ENCODE measurements at regions not wholly inside any gene's neighbourhood (a gene's known extent, or its start where the extent isn't known, plus 50 kb on each side); places are given as distances from the start of the nearest gene placed in this dataset.

DNA sequence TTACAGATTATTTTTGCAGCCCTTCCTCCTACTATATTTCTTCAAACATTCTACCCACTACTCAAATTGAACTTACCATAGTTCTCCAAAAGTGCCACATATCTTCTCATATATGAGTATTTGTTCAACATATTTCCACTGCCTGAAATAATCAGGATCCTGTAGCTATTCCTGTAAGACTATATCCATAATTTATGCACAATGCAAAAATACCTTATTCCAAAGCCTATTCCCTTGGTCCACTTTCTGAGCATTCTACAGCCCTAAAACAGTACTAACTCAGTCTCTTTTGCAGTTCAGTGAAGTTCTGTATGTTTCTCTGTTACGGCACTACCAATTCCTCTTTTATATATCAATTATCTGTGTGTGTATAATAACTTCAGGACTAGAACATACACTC lies 1283.7 kb upstream of the ADGRL2 start:
- no peak overlapping the region for H3K9ac ChIP-seq (ENCODE audit: low read depth in 1 of 2, low read length in 2 of 2)
- H3K4me3 ChIP-seq (ENCODE audit: low read depth in 1 of 2, low read length in 2 of 2): no peak overlapping the region
- no peak overlapping the region for H3K27ac ChIP-seq (ENCODE audit: low read depth, low read length)

GRCh38 chr1:80509965-80510522 lies 1290.7 kb upstream of the ADGRL2 start:
- H3K27ac ChIP-seq (ENCODE audit: low read depth, low read length): no peak overlapping the region
- no peaks in the 10 kb centered on the region for H3K9me3 ChIP-seq (ENCODE audit: control insufficient read depth in 1 of 2, low read length in 2 of 2)
- no peaks in the 10 kb centered on the region for H3K36me3 ChIP-seq (ENCODE audit: control insufficient read depth in 1 of 2, insufficient read depth in 2 of 2, low read length in 2 of 2)
- no peaks in the 10 kb centered on the region for H3K4me1 ChIP-seq (ENCODE audit: control insufficient read depth in 1 of 2, insufficient read depth in 2 of 2, low read length in 2 of 2)
- no peak overlapping the region for H3K9ac ChIP-seq (ENCODE audit: low read depth in 1 of 2, low read length in 2 of 2)
- no peak overlapping the region for H3K4me3 ChIP-seq (ENCODE audit: low read depth in 1 of 2, low read length in 2 of 2)
- no peaks in the 10 kb centered on the region for H3K27me3 ChIP-seq (ENCODE audit: control insufficient read depth in 1 of 2, insufficient read depth in 2 of 2, low read length in 2 of 2)

More for the DNA sequence above, 1283.7 kb upstream of the ADGRL2 start:
- Histone ChIP-seq H3K27me3 (ENCODE audit: control insufficient read depth in 1 of 2, insufficient read depth in 2 of 2, low read length in 2 of 2) (no peaks in the 10 kb centered on the region), H3K4me1 (ENCODE audit: control insufficient read depth in 1 of 2, insufficient read depth in 2 of 2, low read length in 2 of 2) (no peaks in the 10 kb centered on the region), H3K36me3 (ENCODE audit: control insufficient read depth in 1 of 2, insufficient read depth in 2 of 2, low read length in 2 of 2) (no peaks in the 10 kb centered on the region), H3K9me3 (ENCODE audit: control insufficient read depth in 1 of 2, low read length in 2 of 2) (no peaks in the 10 kb centered on the region)

- Histone ChIP-seq H3K27me3 (ENCODE audit: control insufficient read depth in 1 of 2, insufficient read depth in 2 of 2, low read length in 2 of 2) (no peaks in the 10 kb centered on the region), H3K9ac (ENCODE audit: low read depth in 1 of 2, low read length in 2 of 2) (no peak overlapping the region), H3K27ac (ENCODE audit: low read depth, low read length) (no peak overlapping the region), H3K9me3 (ENCODE audit: control insufficient read depth in 1 of 2, low read length in 2 of 2) (no peaks in the 10 kb centered on the region), H3K4me1 (ENCODE audit: control insufficient read depth in 1 of 2, insufficient read depth in 2 of 2, low read length in 2 of 2) (no peaks in the 10 kb centered on the region), H3K36me3 (ENCODE audit: control insufficient read depth in 1 of 2, insufficient read depth in 2 of 2, low read length in 2 of 2) (no peaks in the 10 kb centered on the region), H3K4me3 (ENCODE audit: low read depth in 1 of 2, low read length in 2 of 2) (no peak overlapping the region)
Measured at GRCh38 chr1:80506216-80506615, 1294.5 kb upstream of the ADGRL2 start.

GRCh38 chr1:80498673-80499072 lies 1302.1 kb upstream of the ADGRL2 start:
- no peaks in the 10 kb centered on the region for H3K27me3 ChIP-seq (ENCODE audit: control insufficient read depth in 1 of 2, insufficient read depth in 2 of 2, low read length in 2 of 2)
- no peak overlapping the region for H3K9ac ChIP-seq (ENCODE audit: low read depth in 1 of 2, low read length in 2 of 2)
- no peak overlapping the region for H3K27ac ChIP-seq (ENCODE audit: low read depth, low read length)
- H3K9me3 ChIP-seq (ENCODE audit: control insufficient read depth in 1 of 2, low read length in 2 of 2): no peaks in the 10 kb centered on the region
- H3K4me1 ChIP-seq (ENCODE audit: control insufficient read depth in 1 of 2, insufficient read depth in 2 of 2, low read length in 2 of 2): no peaks in the 10 kb centered on the region
- H3K4me3 ChIP-seq (ENCODE audit: low read depth in 1 of 2, low read length in 2 of 2): no peak overlapping the region
- H3K36me3 ChIP-seq (ENCODE audit: control insufficient read depth in 1 of 2, insufficient read depth in 2 of 2, low read length in 2 of 2): no peaks in the 10 kb centered on the region

DNA sequence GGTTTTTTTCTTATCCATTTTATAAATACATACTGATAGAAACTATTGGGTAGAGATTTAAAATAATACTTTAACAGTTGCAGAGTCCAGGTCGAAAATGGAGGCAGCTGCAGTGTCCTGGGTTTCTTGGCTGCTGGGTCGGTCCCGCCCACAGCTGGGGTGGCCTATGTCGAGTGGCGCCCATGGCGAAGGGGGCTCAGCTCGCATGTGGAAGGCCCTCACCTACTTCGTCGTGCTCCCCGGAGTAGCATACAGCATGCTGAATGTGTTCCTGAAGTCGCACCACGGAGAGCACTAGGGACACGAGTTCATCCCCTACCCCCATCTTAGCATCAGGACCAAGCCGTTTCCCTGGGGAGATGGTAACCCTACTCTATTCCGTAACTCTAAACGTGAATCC lies 1304.9 kb upstream of the ADGRL2 start:
- Histone ChIP-seq H3K9ac (ENCODE audit: low read depth in 1 of 2, low read length in 2 of 2) (no peak overlapping the region), H3K4me1 (ENCODE audit: control insufficient read depth in 1 of 2, insufficient read depth in 2 of 2, low read length in 2 of 2) (no peaks in the 10 kb centered on the region), H3K27ac (ENCODE audit: low read depth, low read length) (no peak overlapping the region), H3K27me3 (ENCODE audit: control insufficient read depth in 1 of 2, insufficient read depth in 2 of 2, low read length in 2 of 2) (no peaks in the 10 kb centered on the region), H3K4me3 (ENCODE audit: low read depth in 1 of 2, low read length in 2 of 2) (no peak overlapping the region), H3K9me3 (ENCODE audit: control insufficient read depth in 1 of 2, low read length in 2 of 2) (no peaks in the 10 kb centered on the region), H3K36me3 (ENCODE audit: control insufficient read depth in 1 of 2, insufficient read depth in 2 of 2, low read length in 2 of 2) (no peaks in the 10 kb centered on the region)

- no peak overlapping the region for H3K27ac ChIP-seq (ENCODE audit: low read depth, low read length)
Measured at GRCh38 chr1:80472145-80472544, 1328.6 kb upstream of the ADGRL2 start.

DNA sequence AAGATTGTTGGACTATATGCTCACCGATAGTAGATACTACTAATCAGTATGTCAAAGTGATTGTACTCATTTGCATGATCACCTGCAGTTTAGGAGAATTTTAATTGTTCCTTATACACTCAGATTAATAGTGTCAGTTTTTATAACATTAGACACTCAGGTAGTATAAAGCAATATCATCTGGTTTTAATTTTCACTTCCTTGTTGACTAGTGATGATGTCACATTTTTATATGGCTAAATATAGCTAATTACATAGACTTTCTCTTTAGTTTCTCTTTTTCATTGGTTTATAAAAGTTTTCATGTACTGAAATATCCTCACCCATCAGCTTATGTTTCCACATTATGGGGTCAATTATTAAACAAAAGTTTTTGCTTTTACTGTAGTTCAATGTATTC lies 1332.4 kb upstream of the ADGRL2 start:
- Histone ChIP-seq H3K9ac (ENCODE audit: low read depth in 1 of 2, low read length in 2 of 2) (no peak overlapping the region), H3K36me3 (ENCODE audit: control insufficient read depth in 1 of 2, insufficient read depth in 2 of 2, low read length in 2 of 2) (no peaks in the 10 kb centered on the region), H3K27me3 (ENCODE audit: control insufficient read depth in 1 of 2, insufficient read depth in 2 of 2, low read length in 2 of 2) (no peaks in the 10 kb centered on the region), H3K27ac (ENCODE audit: low read depth, low read length) (no peak overlapping the region), H3K4me1 (ENCODE audit: control insufficient read depth in 1 of 2, insufficient read depth in 2 of 2, low read length in 2 of 2) (no peaks in the 10 kb centered on the region), H3K4me3 (ENCODE audit: low read depth in 1 of 2, low read length in 2 of 2) (no peak overlapping the region), H3K9me3 (ENCODE audit: control insufficient read depth in 1 of 2, low read length in 2 of 2) (no peaks in the 10 kb centered on the region)

More at GRCh38 chr1:80472145-80472544, 1328.6 kb upstream of the ADGRL2 start:
- Histone ChIP-seq H3K9ac (ENCODE audit: low read depth in 1 of 2, low read length in 2 of 2) (no peak overlapping the region), H3K4me3 (ENCODE audit: low read depth in 1 of 2, low read length in 2 of 2) (no peak overlapping the region), H3K27me3 (ENCODE audit: control insufficient read depth in 1 of 2, insufficient read depth in 2 of 2, low read length in 2 of 2) (no peaks in the 10 kb centered on the region), H3K36me3 (ENCODE audit: control insufficient read depth in 1 of 2, insufficient read depth in 2 of 2, low read length in 2 of 2) (no peaks in the 10 kb centered on the region), H3K9me3 (ENCODE audit: control insufficient read depth in 1 of 2, low read length in 2 of 2) (no peaks in the 10 kb centered on the region), H3K4me1 (ENCODE audit: control insufficient read depth in 1 of 2, insufficient read depth in 2 of 2, low read length in 2 of 2) (no peaks in the 10 kb centered on the region)

DNA sequence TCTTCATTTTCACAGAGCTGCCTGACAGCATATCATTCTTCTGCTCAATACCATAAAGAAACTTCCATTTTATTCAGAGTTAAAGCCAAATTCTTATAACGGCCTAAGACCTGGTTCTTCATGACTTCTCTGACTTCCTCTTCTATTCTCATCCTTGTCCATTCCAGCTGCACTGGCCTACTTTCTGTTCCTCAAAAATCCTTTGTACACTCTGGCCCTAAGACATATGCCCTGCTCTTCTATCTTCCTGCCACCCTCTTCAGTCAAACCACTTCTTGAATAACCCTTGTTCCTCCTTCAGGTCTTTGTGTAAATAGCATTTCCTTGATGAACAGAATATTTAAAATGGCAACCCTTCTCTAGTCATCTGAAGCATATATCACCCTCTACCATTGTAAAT lies 1338.7 kb upstream of the ADGRL2 start:
- H3K4me3 ChIP-seq (ENCODE audit: low read depth in 1 of 2, low read length in 2 of 2): no peak overlapping the region

GRCh38 chr1:80457409-80457808 lies 1343.3 kb upstream of the ADGRL2 start:
- Histone ChIP-seq H3K36me3 (ENCODE audit: control insufficient read depth in 1 of 2, insufficient read depth in 2 of 2, low read length in 2 of 2) (no peaks in the 10 kb centered on the region), H3K4me1 (ENCODE audit: control insufficient read depth in 1 of 2, insufficient read depth in 2 of 2, low read length in 2 of 2) (no peaks in the 10 kb centered on the region), H3K9ac (ENCODE audit: low read depth in 1 of 2, low read length in 2 of 2) (no peak overlapping the region), H3K9me3 (ENCODE audit: control insufficient read depth in 1 of 2, low read length in 2 of 2) (no peaks in the 10 kb centered on the region), H3K27ac (ENCODE audit: low read depth, low read length) (no peak overlapping the region), H3K4me3 (ENCODE audit: low read depth in 1 of 2, low read length in 2 of 2) (no peak overlapping the region), H3K27me3 (ENCODE audit: control insufficient read depth in 1 of 2, insufficient read depth in 2 of 2, low read length in 2 of 2) (no peaks in the 10 kb centered on the region)

More for the DNA sequence above, 1338.7 kb upstream of the ADGRL2 start:
- Histone ChIP-seq H3K27ac (ENCODE audit: low read depth, low read length) (no peak overlapping the region), H3K9me3 (ENCODE audit: control insufficient read depth in 1 of 2, low read length in 2 of 2) (no peaks in the 10 kb centered on the region), H3K27me3 (ENCODE audit: control insufficient read depth in 1 of 2, insufficient read depth in 2 of 2, low read length in 2 of 2) (no peaks in the 10 kb centered on the region), H3K4me1 (ENCODE audit: control insufficient read depth in 1 of 2, insufficient read depth in 2 of 2, low read length in 2 of 2) (no peaks in the 10 kb centered on the region), H3K9ac (ENCODE audit: low read depth in 1 of 2, low read length in 2 of 2) (no peak overlapping the region), H3K36me3 (ENCODE audit: control insufficient read depth in 1 of 2, insufficient read depth in 2 of 2, low read length in 2 of 2) (no peaks in the 10 kb centered on the region)

DNA sequence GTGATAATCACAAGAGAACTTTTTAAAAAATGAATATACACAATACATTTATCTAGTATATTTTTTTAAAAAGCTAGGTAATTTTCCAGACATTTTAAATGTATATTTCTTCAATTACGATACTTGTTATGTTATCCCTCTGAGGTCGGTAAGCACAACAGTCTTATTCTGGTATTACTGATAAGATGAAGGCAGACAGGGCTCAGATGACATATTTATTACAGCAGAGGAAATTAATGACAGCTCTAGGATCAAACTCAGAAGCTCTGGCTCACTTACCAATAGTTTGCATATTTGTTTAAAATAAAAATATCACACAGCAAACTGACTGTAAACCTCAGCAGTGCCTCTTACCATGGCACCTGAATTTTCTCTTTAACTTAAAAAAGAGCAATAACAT lies 1347.0 kb upstream of the ADGRL2 start:
- no peak overlapping the region for H3K9ac ChIP-seq (ENCODE audit: low read depth in 1 of 2, low read length in 2 of 2)
- H3K27me3 ChIP-seq (ENCODE audit: control insufficient read depth in 1 of 2, insufficient read depth in 2 of 2, low read length in 2 of 2): no peaks in the 10 kb centered on the region
- H3K27ac ChIP-seq (ENCODE audit: low read depth, low read length): no peak overlapping the region
- H3K36me3 ChIP-seq (ENCODE audit: control insufficient read depth in 1 of 2, insufficient read depth in 2 of 2, low read length in 2 of 2): no peaks in the 10 kb centered on the region
- no peak overlapping the region for H3K4me3 ChIP-seq (ENCODE audit: low read depth in 1 of 2, low read length in 2 of 2)
- H3K4me1 ChIP-seq (ENCODE audit: control insufficient read depth in 1 of 2, insufficient read depth in 2 of 2, low read length in 2 of 2): no peaks in the 10 kb centered on the region
- no peaks in the 10 kb centered on the region for H3K9me3 ChIP-seq (ENCODE audit: control insufficient read depth in 1 of 2, low read length in 2 of 2)

DNA sequence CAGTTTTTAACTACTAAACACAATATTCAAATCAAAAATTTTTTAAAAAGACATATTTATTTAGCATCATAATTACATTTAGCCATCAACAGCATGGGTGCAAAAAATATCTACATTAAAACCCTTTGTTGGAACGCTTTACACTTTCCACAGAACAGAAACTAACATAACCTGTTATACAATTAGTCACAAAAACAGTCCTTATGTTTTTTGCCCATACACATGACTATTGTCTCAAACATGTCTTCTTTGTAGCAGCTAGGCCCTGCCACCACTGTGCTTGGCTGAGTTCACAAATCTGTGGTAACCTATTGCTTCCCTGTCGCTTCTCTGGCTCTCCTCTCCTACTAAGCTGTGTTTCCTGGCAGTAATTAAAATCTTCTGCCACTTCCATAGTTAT lies 1350.0 kb upstream of the ADGRL2 start:
- Histone ChIP-seq H3K36me3 (ENCODE audit: control insufficient read depth in 1 of 2, insufficient read depth in 2 of 2, low read length in 2 of 2) (no peaks in the 10 kb centered on the region), H3K9ac (ENCODE audit: low read depth in 1 of 2, low read length in 2 of 2) (no peak overlapping the region), H3K27me3 (ENCODE audit: control insufficient read depth in 1 of 2, insufficient read depth in 2 of 2, low read length in 2 of 2) (no peaks in the 10 kb centered on the region), H3K4me3 (ENCODE audit: low read depth in 1 of 2, low read length in 2 of 2) (no peak overlapping the region), H3K4me1 (ENCODE audit: control insufficient read depth in 1 of 2, insufficient read depth in 2 of 2, low read length in 2 of 2) (no peaks in the 10 kb centered on the region), H3K27ac (ENCODE audit: low read depth, low read length) (no peak overlapping the region), H3K9me3 (ENCODE audit: control insufficient read depth in 1 of 2, low read length in 2 of 2) (no peaks in the 10 kb centered on the region)
